ENCODE measurements at regions not wholly inside any gene's neighbourhood (a gene's known extent, or its start where the extent isn't known, plus 50 kb on each side); places are given as distances from the start of the nearest gene placed in this dataset.
A peak's percentile ranks its signal among the peaks of the same experiment; 100 is the strongest.

- no peak for TF ChIP-seq ZBTB2 (CRISPR knock-in tag; IDR thresholded peaks at IDR 0.05; ENCODE audit: low read depth)
- TF ChIP-seq PHF21A (CRISPR knock-in tag; IDR thresholded peaks at IDR 0.05): no peak
- TF ChIP-seq KIAA2018 (CRISPR knock-in tag; IDR thresholded peaks at IDR 0.05; ENCODE audit: borderline replicate concordance): no peak
- no peak for TF ChIP-seq CTCF (CRISPR knock-in tag; IDR thresholded peaks at IDR 0.05)
- no peak for TF ChIP-seq DBP (CRISPR knock-in tag; IDR thresholded peaks at IDR 0.05; ENCODE audit: not compliant biosample characterization)
- TF ChIP-seq ZBTB10 (CRISPR knock-in tag; IDR thresholded peaks at IDR 0.05; ENCODE audit: borderline replicate concordance): no peak
- peak; percentile 65 for TF ChIP-seq PAXIP1 (CRISPR knock-in tag; conservative IDR thresholded peaks at IDR 0.05)
These were observed 85.7 kb upstream of the NEDD9 start (continued) for GRCh38 chr6:11317885-11318771.

All from HepG2 (cell line).